Osteoblast (primary cell): ENCODE measurements at regions not wholly inside any gene's neighbourhood (a gene's known extent, or its start where the extent isn't known, plus 50 kb on each side); places are given as distances from the start of the nearest gene placed in this dataset.

Experiments
- DNase-seq: peaks from one replicate; pipeline ENCODE4 v3.0.0; 2011; ENCODE audit warnings: low spot score, mixed read lengths; ENCODE audit not compliant: insufficient read length; ENCODE audit errors: missing footprints
- H2AFZ ChIP-seq: 2 replicates; pipeline ENCODE4 v1.6.0; 2011; ENCODE audit warnings: mild to moderate bottlenecking, low read length
- H3K27ac ChIP-seq: 2 replicates; pipeline ENCODE4 v1.5.1; 2011; ENCODE audit warnings: mild to moderate bottlenecking, low read depth, low read length, moderate library complexity
- H3K27me3 ChIP-seq: 2 replicates; pipeline ENCODE4 v1.6.0; 2012; ENCODE audit warnings: mild to moderate bottlenecking, control low read depth, inconsistent platforms, low read length, moderate library complexity; ENCODE audit not compliant: insufficient read depth
- H3K36me3 ChIP-seq: 2 replicates; pipeline ENCODE4 v1.5.1; 2011; ENCODE audit warnings: mild to moderate bottlenecking, low read length, control low read depth, moderate library complexity; ENCODE audit not compliant: insufficient read depth
- H3K4me1 ChIP-seq: 2 replicates; pipeline ENCODE4 v1.5.1; 2011; ENCODE audit warnings: mild to moderate bottlenecking, low read length, control low read depth, moderate library complexity; ENCODE audit not compliant: insufficient read depth
- H3K4me2 ChIP-seq: 2 replicates; pipeline ENCODE4 v1.6.0; 2011; ENCODE audit warnings: mild to moderate bottlenecking, low read length; ENCODE audit not compliant: insufficient read depth
- H3K4me3 ChIP-seq: fragments of 200-600 bp; sonication (generic); 3 replicates; pipeline ENCODE4 v1.5.1; 2012; ENCODE audit warnings: mild to moderate bottlenecking, low read length, inconsistent platforms; ENCODE audit not compliant: insufficient read depth
- H3K79me2 ChIP-seq: 2 replicates; pipeline ENCODE4 v1.6.0; 2012; ENCODE audit warnings: mild to moderate bottlenecking, low read length, control low read depth, inconsistent platforms; ENCODE audit not compliant: insufficient read depth
- H3K9me3 ChIP-seq: 2 replicates; pipeline ENCODE4 v1.5.1; 2011; ENCODE audit warnings: low read depth, low read length, control low read depth
- H4K20me1 ChIP-seq: 2 replicates; pipeline ENCODE4 v1.6.0; 2012; ENCODE audit warnings: mild to moderate bottlenecking, low read length, control low read depth; ENCODE audit not compliant: insufficient read depth
- CTCF ChIP-seq: IDR thresholded peaks from 2 replicates; pipeline ENCODE4 v1.5.1; 2011; ENCODE audit warnings: mild to moderate bottlenecking, low read depth, low read length, moderate library complexity; ENCODE audit errors: extremely low read depth

- no peak overlapping the region for H3K4me3 ChIP-seq
- no peak overlapping the region for H2AFZ ChIP-seq
- no peaks in the 10 kb centered on the region for H3K4me1 ChIP-seq
- no peaks in the 10 kb centered on the region for H4K20me1 ChIP-seq
- H3K9me3 ChIP-seq = no peaks in the 10 kb centered on the region
- no peak for TF ChIP-seq CTCF
- no peaks in the 10 kb centered on the region for H3K36me3 ChIP-seq
- no peak overlapping the region for H3K27ac ChIP-seq
- H3K79me2 ChIP-seq = no peaks in the 10 kb centered on the region
- H3K27me3 ChIP-seq = no peaks in the 10 kb centered on the region
- H3K4me2 ChIP-seq = no peak overlapping the region
- no peak for DNase-seq
Measured at GRCh38 chr4:79087071-79087470, 147.8 kb upstream of the PAQR3 start.

- no peaks in the 10 kb centered on the region for H3K27me3 ChIP-seq
- H3K4me1 ChIP-seq = no peaks in the 10 kb centered on the region
- DNase-seq = no peak
- no peak overlapping the region for H3K4me2 ChIP-seq
- H3K9me3 ChIP-seq = no peaks in the 10 kb centered on the region
- H3K36me3 ChIP-seq = no peaks in the 10 kb centered on the region
- H3K4me3 ChIP-seq = no peak overlapping the region
- no peaks in the 10 kb centered on the region for H4K20me1 ChIP-seq
- no peak overlapping the region for H2AFZ ChIP-seq
- H3K79me2 ChIP-seq = no peaks in the 10 kb centered on the region
- TF ChIP-seq CTCF = no peak
- no peak overlapping the region for H3K27ac ChIP-seq
Measured at GRCh38 chr4:79083406-79084010, 144.3 kb upstream of the PAQR3 start.

GRCh38 chr4:79082997-79083396 lies 143.8 kb upstream of the PAQR3 start:
- DNase-seq = no peak
- no peak for TF ChIP-seq CTCF

GRCh38 chr4:79081973-79082372 lies 142.7 kb upstream of the PAQR3 start:
- Histone ChIP-seq H3K27me3 (no peaks in the 10 kb centered on the region), H3K79me2 (no peaks in the 10 kb centered on the region), H3K36me3 (no peaks in the 10 kb centered on the region), H3K4me3 (no peak overlapping the region), H2AFZ (no peak overlapping the region), H4K20me1 (no peaks in the 10 kb centered on the region), H3K4me2 (no peak overlapping the region), H3K27ac (no peak overlapping the region), H3K9me3 (no peaks in the 10 kb centered on the region), H3K4me1 (no peaks in the 10 kb centered on the region)
- TF ChIP-seq CTCF = no peak
- DNase-seq = no peak

More at GRCh38 chr4:79082997-79083396, 143.8 kb upstream of the PAQR3 start:
- Histone ChIP-seq H3K27ac (no peak overlapping the region), H3K79me2 (no peaks in the 10 kb centered on the region), H3K9me3 (no peaks in the 10 kb centered on the region), H3K36me3 (no peaks in the 10 kb centered on the region), H3K4me1 (no peaks in the 10 kb centered on the region), H4K20me1 (no peaks in the 10 kb centered on the region), H3K27me3 (no peaks in the 10 kb centered on the region), H3K4me3 (no peak overlapping the region), H3K4me2 (no peak overlapping the region), H2AFZ (no peak overlapping the region)
